22Rv1 (cell line): ENCODE measurements at regions not wholly inside any gene's neighbourhood (a gene's known extent, or its start where the extent isn't known, plus 50 kb on each side); places are given as distances from the start of the nearest gene placed in this dataset.

Experiments used
- ZFX ChIP-seq: fragments of 450-650 bp; IDR thresholded peaks from 2 replicates; pipeline ENCODE4 v1.6.1; 2017; ENCODE audit warnings: antibody characterized with exemption, borderline replicate concordance
- TF ChIP-seq, protein P1 (sequence below): fragments of 450-650 bp; IDR thresholded peaks from 2 replicates; pipeline ENCODE4 v1.5.1; 2017; ENCODE audit warnings: mild to moderate bottlenecking

DNA sequence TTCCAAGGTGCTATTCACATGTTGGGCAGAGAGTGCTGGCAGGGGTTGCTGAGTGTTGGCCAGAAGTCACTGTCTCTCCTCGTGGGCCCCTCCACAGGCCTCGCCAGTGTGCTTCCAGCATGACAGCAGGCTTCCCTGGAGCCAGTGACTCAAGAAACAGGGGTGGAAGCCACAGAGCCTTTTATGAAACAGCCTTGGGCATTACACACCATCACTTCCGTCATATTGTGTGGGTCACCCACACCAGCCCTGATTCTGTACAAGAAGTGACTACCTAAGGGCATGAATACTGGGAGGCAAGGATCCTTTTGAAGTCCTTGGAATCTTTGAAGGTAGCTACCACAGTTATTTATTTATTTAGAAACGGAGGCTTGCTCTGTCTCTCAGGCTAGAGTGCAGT is 177.6 kb upstream of the UBE3A start:
- TF ChIP-seq, protein P1, sequence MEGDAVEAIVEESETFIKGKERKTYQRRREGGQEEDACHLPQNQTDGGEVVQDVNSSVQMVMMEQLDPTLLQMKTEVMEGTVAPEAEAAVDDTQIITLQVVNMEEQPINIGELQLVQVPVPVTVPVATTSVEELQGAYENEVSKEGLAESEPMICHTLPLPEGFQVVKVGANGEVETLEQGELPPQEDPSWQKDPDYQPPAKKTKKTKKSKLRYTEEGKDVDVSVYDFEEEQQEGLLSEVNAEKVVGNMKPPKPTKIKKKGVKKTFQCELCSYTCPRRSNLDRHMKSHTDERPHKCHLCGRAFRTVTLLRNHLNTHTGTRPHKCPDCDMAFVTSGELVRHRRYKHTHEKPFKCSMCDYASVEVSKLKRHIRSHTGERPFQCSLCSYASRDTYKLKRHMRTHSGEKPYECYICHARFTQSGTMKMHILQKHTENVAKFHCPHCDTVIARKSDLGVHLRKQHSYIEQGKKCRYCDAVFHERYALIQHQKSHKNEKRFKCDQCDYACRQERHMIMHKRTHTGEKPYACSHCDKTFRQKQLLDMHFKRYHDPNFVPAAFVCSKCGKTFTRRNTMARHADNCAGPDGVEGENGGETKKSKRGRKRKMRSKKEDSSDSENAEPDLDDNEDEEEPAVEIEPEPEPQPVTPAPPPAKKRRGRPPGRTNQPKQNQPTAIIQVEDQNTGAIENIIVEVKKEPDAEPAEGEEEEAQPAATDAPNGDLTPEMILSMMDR = no peak
- no peak for TF ChIP-seq ZFX
